ENCODE measurements at regions not wholly inside any gene's neighbourhood (a gene's known extent, or its start where the extent isn't known, plus 50 kb on each side); places are given as distances from the start of the nearest gene placed in this dataset.

DNA sequence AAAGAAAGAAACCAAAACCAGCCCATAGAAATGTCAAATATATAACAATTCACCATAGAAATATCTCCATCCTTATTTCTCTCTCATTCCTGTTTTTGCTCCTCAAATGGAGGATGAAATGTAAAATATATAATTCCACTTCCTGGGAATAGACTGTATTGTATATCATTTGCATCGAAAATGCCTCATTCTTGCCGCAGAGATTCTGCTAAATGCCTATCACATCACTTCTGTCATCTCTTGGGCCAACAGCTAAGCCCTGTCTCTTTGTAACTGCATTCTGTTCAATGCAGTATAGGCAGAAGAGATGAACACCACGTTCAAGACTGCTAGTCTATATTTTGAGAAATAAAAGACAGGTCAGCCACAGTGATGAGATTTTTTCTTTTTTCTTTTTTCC is 956.3 kb upstream of the SOX9 start:
- H3K27ac ChIP-seq (ENCODE audit: low read depth in 1 of 2, low read length in 2 of 2) = no peak overlapping the region
- 86% methylated on average over 3 of the region's 3 CpGs for WGBS

DNA sequence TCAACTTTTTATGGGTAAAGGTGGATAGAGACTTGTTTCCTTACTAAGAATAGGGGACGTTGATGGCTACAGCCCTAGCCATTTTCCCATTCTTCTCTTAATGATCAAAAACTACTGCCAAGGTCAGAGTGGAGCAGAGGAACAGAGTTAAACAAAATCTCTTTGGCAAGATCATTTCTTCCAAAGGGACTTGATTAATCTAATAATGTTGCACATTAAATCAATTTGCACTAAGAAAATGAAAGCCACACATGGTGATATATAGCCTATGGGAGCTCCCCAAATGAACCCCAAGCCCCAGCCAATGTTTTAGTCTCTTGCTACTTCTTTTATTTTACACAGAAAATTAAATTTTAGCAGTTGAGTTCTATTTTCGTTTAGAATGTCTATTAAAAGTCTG is 954.5 kb upstream of the SOX9 start:
- H3K27ac ChIP-seq (ENCODE audit: low read depth in 1 of 2, low read length in 2 of 2) = no peak overlapping the region
- H3K27me3 ChIP-seq (ENCODE audit: control insufficient read depth in 4 of 4, insufficient read depth in 4 of 4, low read length in 3 of 4) = no peaks in the 10 kb centered on the region
- 64% methylated on average over 2 of the region's 2 CpGs for WGBS
- no peaks in the 10 kb centered on the region for H3K36me3 ChIP-seq (ENCODE audit: control insufficient read depth in 4 of 4, insufficient read depth in 3 of 4, low read depth in 1 of 4, low read length in 3 of 4)
- TF ChIP-seq RXRA (IDR thresholded peaks at IDR 0.05) (no peak), YY1 (IDR thresholded peaks at IDR 0.05) (no peak), FOXA1 (IDR thresholded peaks at IDR 0.05) (no peak), HNF4G (IDR thresholded peaks at IDR 0.05) (no peak), RAD21 (IDR thresholded peaks at IDR 0.05) (no peak), HNF4A (conservative IDR thresholded peaks at IDR 0.05) (no peak), SP1 (IDR thresholded peaks at IDR 0.05) (no peak), GABPA (IDR thresholded peaks at IDR 0.05 in 1 of 2, conservative IDR thresholded peaks at IDR 0.05 in 1 of 2) (no peak), NR2F2 (IDR thresholded peaks at IDR 0.05) (no peak), JUND (IDR thresholded peaks at IDR 0.05) (no peak)
- TF ChIP-seq, protein P1, sequence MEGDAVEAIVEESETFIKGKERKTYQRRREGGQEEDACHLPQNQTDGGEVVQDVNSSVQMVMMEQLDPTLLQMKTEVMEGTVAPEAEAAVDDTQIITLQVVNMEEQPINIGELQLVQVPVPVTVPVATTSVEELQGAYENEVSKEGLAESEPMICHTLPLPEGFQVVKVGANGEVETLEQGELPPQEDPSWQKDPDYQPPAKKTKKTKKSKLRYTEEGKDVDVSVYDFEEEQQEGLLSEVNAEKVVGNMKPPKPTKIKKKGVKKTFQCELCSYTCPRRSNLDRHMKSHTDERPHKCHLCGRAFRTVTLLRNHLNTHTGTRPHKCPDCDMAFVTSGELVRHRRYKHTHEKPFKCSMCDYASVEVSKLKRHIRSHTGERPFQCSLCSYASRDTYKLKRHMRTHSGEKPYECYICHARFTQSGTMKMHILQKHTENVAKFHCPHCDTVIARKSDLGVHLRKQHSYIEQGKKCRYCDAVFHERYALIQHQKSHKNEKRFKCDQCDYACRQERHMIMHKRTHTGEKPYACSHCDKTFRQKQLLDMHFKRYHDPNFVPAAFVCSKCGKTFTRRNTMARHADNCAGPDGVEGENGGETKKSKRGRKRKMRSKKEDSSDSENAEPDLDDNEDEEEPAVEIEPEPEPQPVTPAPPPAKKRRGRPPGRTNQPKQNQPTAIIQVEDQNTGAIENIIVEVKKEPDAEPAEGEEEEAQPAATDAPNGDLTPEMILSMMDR (IDR thresholded peaks at IDR 0.05; ENCODE audit: low read depth, low read length, missing input control) = no peak
- DNase-seq (ENCODE audit: low spot score) = no peak
- H3K4me1 ChIP-seq (ENCODE audit: control insufficient read depth in 4 of 4, insufficient read depth in 4 of 4, low read length in 3 of 4) = peaks cover 3 to 9% (median 6%) of the 10 kb centered on the region in 4 donors
- H3K9ac ChIP-seq (ENCODE audit: low read depth in 1 of 2, low read length in 2 of 2) = no peak overlapping the region
- H3K4me3 ChIP-seq (ENCODE audit: low read depth in 1 of 3, low read length in 3 of 3) = no peak overlapping the region
- H3K9me3 ChIP-seq (ENCODE audit: control insufficient read depth in 4 of 4, low read length in 3 of 4) = no peaks in the 10 kb centered on the region

More for the DNA sequence above, 956.3 kb upstream of the SOX9 start:
- Histone ChIP-seq H3K4me3 (ENCODE audit: low read depth in 1 of 3, low read length in 3 of 3) (no peak overlapping the region), H3K27me3 (ENCODE audit: control insufficient read depth in 4 of 4, insufficient read depth in 4 of 4, low read length in 3 of 4) (no peaks in the 10 kb centered on the region), H3K9me3 (ENCODE audit: control insufficient read depth in 4 of 4, low read length in 3 of 4) (no peaks in the 10 kb centered on the region), H3K9ac (ENCODE audit: low read depth in 1 of 2, low read length in 2 of 2) (no peak overlapping the region), H3K36me3 (ENCODE audit: control insufficient read depth in 4 of 4, insufficient read depth in 3 of 4, low read depth in 1 of 4, low read length in 3 of 4) (no peaks in the 10 kb centered on the region), H3K4me1 (ENCODE audit: control insufficient read depth in 4 of 4, insufficient read depth in 4 of 4, low read length in 3 of 4) (peaks cover 3 to 9% (median 4%) of the 10 kb centered on the region in 4 donors)
- no peak for DNase-seq (ENCODE audit: low spot score)
- TF ChIP-seq, protein P2, sequence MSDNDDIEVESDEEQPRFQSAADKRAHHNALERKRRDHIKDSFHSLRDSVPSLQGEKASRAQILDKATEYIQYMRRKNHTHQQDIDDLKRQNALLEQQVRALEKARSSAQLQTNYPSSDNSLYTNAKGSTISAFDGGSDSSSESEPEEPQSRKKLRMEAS (IDR thresholded peaks at IDR 0.05) = no peak
- TF ChIP-seq, protein P3, sequence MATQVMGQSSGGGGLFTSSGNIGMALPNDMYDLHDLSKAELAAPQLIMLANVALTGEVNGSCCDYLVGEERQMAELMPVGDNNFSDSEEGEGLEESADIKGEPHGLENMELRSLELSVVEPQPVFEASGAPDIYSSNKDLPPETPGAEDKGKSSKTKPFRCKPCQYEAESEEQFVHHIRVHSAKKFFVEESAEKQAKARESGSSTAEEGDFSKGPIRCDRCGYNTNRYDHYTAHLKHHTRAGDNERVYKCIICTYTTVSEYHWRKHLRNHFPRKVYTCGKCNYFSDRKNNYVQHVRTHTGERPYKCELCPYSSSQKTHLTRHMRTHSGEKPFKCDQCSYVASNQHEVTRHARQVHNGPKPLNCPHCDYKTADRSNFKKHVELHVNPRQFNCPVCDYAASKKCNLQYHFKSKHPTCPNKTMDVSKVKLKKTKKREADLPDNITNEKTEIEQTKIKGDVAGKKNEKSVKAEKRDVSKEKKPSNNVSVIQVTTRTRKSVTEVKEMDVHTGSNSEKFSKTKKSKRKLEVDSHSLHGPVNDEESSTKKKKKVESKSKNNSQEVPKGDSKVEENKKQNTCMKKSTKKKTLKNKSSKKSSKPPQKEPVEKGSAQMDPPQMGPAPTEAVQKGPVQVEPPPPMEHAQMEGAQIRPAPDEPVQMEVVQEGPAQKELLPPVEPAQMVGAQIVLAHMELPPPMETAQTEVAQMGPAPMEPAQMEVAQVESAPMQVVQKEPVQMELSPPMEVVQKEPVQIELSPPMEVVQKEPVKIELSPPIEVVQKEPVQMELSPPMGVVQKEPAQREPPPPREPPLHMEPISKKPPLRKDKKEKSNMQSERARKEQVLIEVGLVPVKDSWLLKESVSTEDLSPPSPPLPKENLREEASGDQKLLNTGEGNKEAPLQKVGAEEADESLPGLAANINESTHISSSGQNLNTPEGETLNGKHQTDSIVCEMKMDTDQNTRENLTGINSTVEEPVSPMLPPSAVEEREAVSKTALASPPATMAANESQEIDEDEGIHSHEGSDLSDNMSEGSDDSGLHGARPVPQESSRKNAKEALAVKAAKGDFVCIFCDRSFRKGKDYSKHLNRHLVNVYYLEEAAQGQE (IDR thresholded peaks at IDR 0.05) = no peak
- TF ChIP-seq HNF4G (IDR thresholded peaks at IDR 0.05) (no peak), GABPA (IDR thresholded peaks at IDR 0.05 in 1 of 2, conservative IDR thresholded peaks at IDR 0.05 in 1 of 2) (no peak), RXRA (IDR thresholded peaks at IDR 0.05) (no peak), FOXA2 (IDR thresholded peaks at IDR 0.05) (no peak), YY1 (IDR thresholded peaks at IDR 0.05) (no peak), RAD21 (IDR thresholded peaks at IDR 0.05) (no peak), TAF1 (conservative IDR thresholded peaks at IDR 0.05) (no peak), JUND (IDR thresholded peaks at IDR 0.05) (no peak), EGR1 (IDR thresholded peaks at IDR 0.05; ENCODE audit: low read depth in 2 of 2) (no peak), SP1 (IDR thresholded peaks at IDR 0.05) (no peak), NR2F2 (IDR thresholded peaks at IDR 0.05) (no peak), FOXA1 (IDR thresholded peaks at IDR 0.05) (no peak), HNF4A (conservative IDR thresholded peaks at IDR 0.05) (no peak)
- TF ChIP-seq, protein P4, sequence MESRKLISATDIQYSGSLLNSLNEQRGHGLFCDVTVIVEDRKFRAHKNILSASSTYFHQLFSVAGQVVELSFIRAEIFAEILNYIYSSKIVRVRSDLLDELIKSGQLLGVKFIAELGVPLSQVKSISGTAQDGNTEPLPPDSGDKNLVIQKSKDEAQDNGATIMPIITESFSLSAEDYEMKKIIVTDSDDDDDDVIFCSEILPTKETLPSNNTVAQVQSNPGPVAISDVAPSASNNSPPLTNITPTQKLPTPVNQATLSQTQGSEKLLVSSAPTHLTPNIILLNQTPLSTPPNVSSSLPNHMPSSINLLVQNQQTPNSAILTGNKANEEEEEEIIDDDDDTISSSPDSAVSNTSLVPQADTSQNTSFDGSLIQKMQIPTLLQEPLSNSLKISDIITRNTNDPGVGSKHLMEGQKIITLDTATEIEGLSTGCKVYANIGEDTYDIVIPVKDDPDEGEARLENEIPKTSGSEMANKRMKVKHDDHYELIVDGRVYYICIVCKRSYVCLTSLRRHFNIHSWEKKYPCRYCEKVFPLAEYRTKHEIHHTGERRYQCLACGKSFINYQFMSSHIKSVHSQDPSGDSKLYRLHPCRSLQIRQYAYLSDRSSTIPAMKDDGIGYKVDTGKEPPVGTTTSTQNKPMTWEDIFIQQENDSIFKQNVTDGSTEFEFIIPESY (IDR thresholded peaks at IDR 0.05) = no peak
- TF ChIP-seq, protein P1 (IDR thresholded peaks at IDR 0.05; ENCODE audit: low read depth, low read length, missing input control) = no peak
- TF ChIP-seq, protein P5, sequence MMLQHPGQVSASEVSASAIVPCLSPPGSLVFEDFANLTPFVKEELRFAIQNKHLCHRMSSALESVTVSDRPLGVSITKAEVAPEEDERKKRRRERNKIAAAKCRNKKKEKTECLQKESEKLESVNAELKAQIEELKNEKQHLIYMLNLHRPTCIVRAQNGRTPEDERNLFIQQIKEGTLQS (IDR thresholded peaks at IDR 0.05) = no peak

Data from liver (tissue), 8 donors.